PFSK-1 (cell line): ENCODE measurements at regions not wholly inside any gene's neighbourhood (a gene's known extent, or its start where the extent isn't known, plus 50 kb on each side); places are given as distances from the start of the nearest gene placed in this dataset.

Experiments
- FOXP2 ChIP-seq: optimal IDR thresholded peaks from 2 replicates; pipeline ENCODE3; 2011; ENCODE audit warnings: borderline replicate concordance, control low read depth, inconsistent platforms; ENCODE audit not compliant: insufficient read depth; ENCODE audit errors: extremely low read length, extremely low read depth
- POLR2AphosphoS5 ChIP-seq: IDR thresholded peaks from 2 replicates; pipeline ENCODE4 v1.6.1; 2012; ENCODE audit warnings: low read depth, mild to moderate bottlenecking, control low read depth, low read length, moderate library complexity
- REST ChIP-seq, 2 experiments: IDR thresholded peaks; 2 replicates each; pipeline versions ENCODE4 v1.6.1 to v1.8.0; 2011 to 2012; ENCODE audit warnings: low read depth in 2 of 2, low read length in 2 of 2, control low read depth in 1 of 2, inconsistent platforms in 1 of 2, mild to moderate bottlenecking in 1 of 2, moderate library complexity in 1 of 2; ENCODE audit not compliant: insufficient read depth in 1 of 2
- SIN3A ChIP-seq: IDR thresholded peaks from 2 replicates; pipeline ENCODE4 v1.6.1; 2012; ENCODE audit warnings: mild to moderate bottlenecking, low read length, moderate library complexity, borderline replicate concordance; ENCODE audit not compliant: insufficient read depth
- TAF1 ChIP-seq: IDR thresholded peaks from 2 replicates; pipeline ENCODE4 v1.6.1; 2012; ENCODE audit warnings: low read length, control low read depth, borderline replicate concordance; ENCODE audit not compliant: insufficient read depth

GRCh38 chr9:7318920-7319319, 480.7 kb downstream of the DMAC1 start:
- TF ChIP-seq SIN3A (no peak), TAF1 (no peak), REST (IDR thresholded peaks at IDR 0.05; ENCODE audit: insufficient read depth in 1 of 2, low read depth in 2 of 2, low read length in 2 of 2) (no peak), POLR2AphosphoS5 (no peak), FOXP2 (no peak)

- TF ChIP-seq TAF1 (no peak), SIN3A (no peak), REST (IDR thresholded peaks at IDR 0.05; ENCODE audit: insufficient read depth in 1 of 2, low read depth in 2 of 2, low read length in 2 of 2) (no peak), FOXP2 (no peak), POLR2AphosphoS5 (no peak)
Measured at GRCh38 chr9:7316967-7317366, 482.6 kb downstream of the DMAC1 start.

GRCh38 chr9:7316166-7316795, 483.3 kb downstream of the DMAC1 start:
- no peak for TF ChIP-seq POLR2AphosphoS5
- TF ChIP-seq REST (IDR thresholded peaks at IDR 0.05; ENCODE audit: insufficient read depth in 1 of 2, low read depth in 2 of 2, low read length in 2 of 2): no peak
- TF ChIP-seq SIN3A: no peak
- no peak for TF ChIP-seq TAF1
- TF ChIP-seq FOXP2: no peak

- TF ChIP-seq SIN3A: no peak
- TF ChIP-seq TAF1: no peak
Measured at GRCh38 chr9:7315746-7316145, 483.8 kb downstream of the DMAC1 start.

- TF ChIP-seq SIN3A (no peak), FOXP2 (no peak), POLR2AphosphoS5 (no peak), REST (IDR thresholded peaks at IDR 0.05; ENCODE audit: insufficient read depth in 1 of 2, low read depth in 2 of 2, low read length in 2 of 2) (no peak), TAF1 (no peak)
Measured at GRCh38 chr9:7315116-7315515, 484.5 kb downstream of the DMAC1 start.

- TF ChIP-seq FOXP2: no peak
- TF ChIP-seq REST (IDR thresholded peaks at IDR 0.05; ENCODE audit: insufficient read depth in 1 of 2, low read depth in 2 of 2, low read length in 2 of 2): no peak
- no peak for TF ChIP-seq POLR2AphosphoS5
- TF ChIP-seq SIN3A: no peak
- TF ChIP-seq TAF1: no peak
Measured at GRCh38 chr9:7313389-7313788, 486.2 kb downstream of the DMAC1 start.
